Tibial nerve (tissue), 4 donors: ENCODE measurements at regions not wholly inside any gene's neighbourhood (a gene's known extent, or its start where the extent isn't known, plus 50 kb on each side); places are given as distances from the start of the nearest gene placed in this dataset.

Experiments
- CTCF ChIP-seq, 5 experiments: fragments of 200-600 bp in 3 of 5; fragments of 450-650 bp in 2 of 5; sonication (generic) in 3 of 5; IDR thresholded peaks; one replicate each; pipeline ENCODE4 v1.5.1; 2016 to 2019; ENCODE audit warnings: antibody characterized with exemption in 5 of 5, mild to moderate bottlenecking in 3 of 5, moderate library complexity in 2 of 5
- EP300 ChIP-seq, 2 donors: sonication (generic); formaldehyde crosslinking; IDR thresholded peaks; one replicate each; pipeline ENCODE4 v1.6.1; 2017; ENCODE audit warnings: antibody characterized with exemption in 2 of 2, mild to moderate bottlenecking in 1 of 2

GRCh38 chr3:56855856-56856512, 54.2 kb upstream of the ARHGEF3 start:
- no peak for TF ChIP-seq EP300 (IDR thresholded peaks at IDR 0.05)
- TF ChIP-seq CTCF (IDR thresholded peaks at IDR 0.05), result peak; percentile 24 to 43 (median 24)
